ENCODE measurements at regions not wholly inside any gene's neighbourhood (a gene's known extent, or its start where the extent isn't known, plus 50 kb on each side); places are given as distances from the start of the nearest gene placed in this dataset.

DNA sequence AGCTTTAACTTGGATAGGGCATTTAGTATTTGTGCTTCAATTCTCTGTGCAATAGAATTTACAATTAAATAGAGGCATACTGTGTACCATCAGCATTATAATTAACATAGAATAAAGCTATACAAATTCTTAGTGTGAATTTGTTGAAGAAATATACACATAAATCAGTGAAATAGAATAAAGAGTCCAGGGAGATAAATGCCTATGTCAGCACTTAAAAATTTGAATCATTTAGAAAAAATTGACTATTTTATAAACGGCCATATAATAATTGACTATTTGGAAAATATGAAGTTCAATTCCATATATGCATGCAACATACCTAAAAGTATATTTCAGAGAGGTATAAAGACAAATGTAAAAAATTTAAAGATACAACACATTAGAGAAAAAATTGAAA is 348.7 kb downstream of the NR4A2 start:
- no peaks in the 10 kb centered on the region for H3K4me1 ChIP-seq
- 56 to 83% methylated on average over 1 of the region's 1 CpG for WGBS, 2 donors (ENCODE audit: low coverage in 1 of 2)
- no peak overlapping the region for H3K27ac ChIP-seq
- H3K9me3 ChIP-seq = no peaks in the 10 kb centered on the region
- in situ Hi-C loops (cut with MboI; ENCODE audit: low pct_ligation_motif_present in 1 of 4, low pct_unique_long_range_greater_than_20kb in 1 of 4, low sequenced_read_pairs in 3 of 4) = no loop called here
- no peaks in the 10 kb centered on the region for H3K36me3 ChIP-seq
- H3K4me3 ChIP-seq = no peak overlapping the region
- no peak for TF ChIP-seq POLR2AphosphoS5 (IDR thresholded peaks at IDR 0.05)
- no peak for TF ChIP-seq CTCF (IDR thresholded peaks at IDR 0.05)
- no peak for TF ChIP-seq EP300 (IDR thresholded peaks at IDR 0.05; ENCODE audit: low read depth)
- no peak for TF ChIP-seq POLR2A (IDR thresholded peaks at IDR 0.05)
- DNase-seq = no peak
- intact Hi-C loops (cut with DNase I; ENCODE audit: low total_unique reads) = no loop called here
- no peaks in the 10 kb centered on the region for H3K27me3 ChIP-seq

DNA sequence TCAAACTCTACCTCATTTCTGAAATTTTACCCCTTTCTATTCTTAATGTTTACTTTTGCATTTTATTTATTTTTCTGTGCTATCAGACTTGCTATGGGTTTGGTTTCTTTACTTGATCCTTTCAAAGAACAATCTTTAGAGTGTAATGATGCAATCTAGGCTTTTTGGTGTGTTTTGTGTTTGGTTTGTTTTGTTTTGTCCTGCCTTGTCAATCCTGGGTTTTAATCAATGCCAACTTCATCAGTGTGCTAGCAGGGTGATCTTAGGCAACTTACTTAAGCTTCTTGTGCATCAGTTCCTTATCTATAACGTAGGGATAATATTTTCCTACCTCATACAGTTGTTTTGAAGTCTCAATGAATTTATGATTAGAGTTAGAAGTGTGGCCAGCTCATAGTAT is 350.4 kb downstream of the NR4A2 start:
- Histone ChIP-seq H3K4me1 (no peaks in the 10 kb centered on the region), H3K36me3 (no peaks in the 10 kb centered on the region), H3K4me3 (no peak overlapping the region), H3K9me3 (no peaks in the 10 kb centered on the region), H3K27me3 (no peaks in the 10 kb centered on the region), H3K27ac (no peak overlapping the region)
- DNase-seq = no peak
- in situ Hi-C loops (cut with MboI; ENCODE audit: low pct_ligation_motif_present in 1 of 4, low pct_unique_long_range_greater_than_20kb in 1 of 4, low sequenced_read_pairs in 3 of 4) = no loop called here
- TF ChIP-seq POLR2A (IDR thresholded peaks at IDR 0.05) = no peak
- no peak for TF ChIP-seq EP300 (IDR thresholded peaks at IDR 0.05; ENCODE audit: low read depth)
- TF ChIP-seq POLR2AphosphoS5 (IDR thresholded peaks at IDR 0.05) = no peak
- TF ChIP-seq CTCF (IDR thresholded peaks at IDR 0.05) = no peak
- 61% methylated on average over 1 of the region's 1 CpG; no CpG with 5 or more reads in 1 of the 2 donors for WGBS, 2 donors (ENCODE audit: low coverage in 1 of 2)
- intact Hi-C loops (cut with DNase I; ENCODE audit: low total_unique reads) = no loop called here

DNA sequence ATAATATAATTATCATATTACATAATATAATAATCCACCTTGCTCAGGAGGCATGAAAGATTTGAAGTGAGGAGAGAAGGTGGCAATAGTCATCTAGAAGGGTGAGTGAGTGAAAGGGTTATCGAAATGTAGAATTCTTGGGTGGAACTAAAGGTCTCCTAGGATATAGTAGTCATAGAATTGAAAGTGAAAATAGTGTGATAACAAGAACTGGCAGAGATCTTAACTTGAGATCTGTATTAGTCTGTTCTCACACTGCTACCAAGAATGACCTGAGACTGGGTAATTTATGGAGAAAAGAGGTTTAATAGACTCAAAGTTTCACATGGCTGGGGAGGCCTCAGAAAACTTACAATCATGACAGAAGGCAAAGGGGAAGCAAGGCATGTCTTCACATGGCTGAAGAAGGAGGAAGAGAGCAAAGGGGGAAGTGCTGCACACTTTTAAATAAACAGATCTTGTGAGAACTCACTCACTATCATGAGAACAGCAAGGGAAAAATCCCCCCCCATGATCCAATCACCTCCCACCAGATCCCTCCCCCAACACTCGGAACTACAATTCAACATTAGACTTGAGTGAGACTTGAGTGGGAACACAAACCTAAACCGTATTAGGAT is 351.5 kb downstream of the NR4A2 start:
- no peak for DNase-seq
- TF ChIP-seq POLR2A (IDR thresholded peaks at IDR 0.05) = no peak
- TF ChIP-seq POLR2AphosphoS5 (IDR thresholded peaks at IDR 0.05) = no peak
- no peak for TF ChIP-seq CTCF (IDR thresholded peaks at IDR 0.05)
- TF ChIP-seq EP300 (IDR thresholded peaks at IDR 0.05; ENCODE audit: low read depth) = no peak
- Histone ChIP-seq H3K27ac (no peak overlapping the region), H3K36me3 (no peaks in the 10 kb centered on the region), H3K9me3 (no peaks in the 10 kb centered on the region), H3K27me3 (no peaks in the 10 kb centered on the region), H3K4me1 (no peaks in the 10 kb centered on the region), H3K4me3 (no peak overlapping the region)
- in situ Hi-C loops (cut with MboI; ENCODE audit: low pct_ligation_motif_present in 1 of 4, low pct_unique_long_range_greater_than_20kb in 1 of 4, low sequenced_read_pairs in 3 of 4) = no loop called here
- intact Hi-C loops (cut with DNase I; ENCODE audit: low total_unique reads) = no loop called here
- WGBS, 2 donors (ENCODE audit: low coverage in 1 of 2) = 75 to 76% methylated on average over 2 to 3 of the region's 3 CpGs

DNA sequence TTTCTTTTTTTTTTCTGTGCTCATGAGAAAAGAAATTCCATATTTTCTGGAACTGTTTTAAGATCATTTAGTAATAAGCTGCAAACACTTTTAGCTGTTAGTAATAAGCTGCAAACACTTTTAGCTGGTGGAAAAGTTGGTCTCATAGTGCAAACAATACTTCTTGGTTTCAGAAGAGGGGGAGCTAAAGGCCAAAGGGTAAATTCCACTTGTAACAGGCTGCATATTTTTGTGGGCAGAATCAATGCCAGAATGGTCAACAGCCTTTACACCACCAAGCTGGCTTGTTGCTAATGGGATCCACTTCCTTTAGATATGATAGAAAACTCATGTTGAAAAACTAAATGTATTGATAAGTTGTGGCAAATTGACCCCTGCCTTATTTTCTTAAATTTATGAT is 356.8 kb downstream of the NR4A2 start:
- in situ Hi-C loops (cut with MboI; ENCODE audit: low pct_ligation_motif_present in 1 of 4, low pct_unique_long_range_greater_than_20kb in 1 of 4, low sequenced_read_pairs in 3 of 4) (no loop called here), intact Hi-C loops (cut with DNase I; ENCODE audit: low total_unique reads) (no loop called here)
- no peak for TF ChIP-seq EP300 (IDR thresholded peaks at IDR 0.05; ENCODE audit: low read depth)
- no peak for TF ChIP-seq POLR2A (IDR thresholded peaks at IDR 0.05)
- no peak for TF ChIP-seq CTCF (IDR thresholded peaks at IDR 0.05)
- no peak for TF ChIP-seq POLR2AphosphoS5 (IDR thresholded peaks at IDR 0.05)
- no peak for DNase-seq
- H3K27me3 ChIP-seq = no peaks in the 10 kb centered on the region
- no peak overlapping the region for H3K27ac ChIP-seq
- no peaks in the 10 kb centered on the region for H3K36me3 ChIP-seq
- no peaks in the 10 kb centered on the region for H3K4me1 ChIP-seq
- no peak overlapping the region for H3K4me3 ChIP-seq
- no peaks in the 10 kb centered on the region for H3K9me3 ChIP-seq
